ENCODE measurements at regions not wholly inside any gene's neighbourhood (a gene's known extent, or its start where the extent isn't known, plus 50 kb on each side); places are given as distances from the start of the nearest gene placed in this dataset.

DNA sequence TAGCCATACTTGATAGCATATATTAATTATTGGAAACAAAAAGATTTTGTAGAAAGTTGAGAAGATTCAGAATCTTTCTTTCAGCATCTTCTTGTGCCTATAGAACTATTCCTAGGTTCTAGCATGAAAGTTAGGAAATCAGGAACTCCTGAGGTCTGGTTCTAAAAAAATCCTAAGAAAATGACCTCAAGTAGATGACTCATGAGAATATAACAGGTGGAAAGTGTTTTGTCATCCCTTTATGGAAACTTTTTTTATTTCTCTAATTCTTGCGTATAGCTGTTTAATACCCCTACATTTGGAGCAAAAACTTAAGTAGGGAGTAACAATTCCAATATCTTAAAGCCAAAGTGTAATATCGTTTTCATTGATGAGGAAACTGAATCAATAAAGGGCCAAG is 574.1 kb downstream of the NR2F1-AS1 start:
- Histone ChIP-seq H3K36me3 (ENCODE audit: control insufficient read depth, low read length) (no peaks in the 10 kb centered on the region), H3K79me2 (ENCODE audit: control insufficient read depth, low read length) (no peaks in the 10 kb centered on the region), H3K4me3 (ENCODE audit: low read length) (no peak overlapping the region), H3K4me2 (ENCODE audit: low read length) (no peak overlapping the region), H3K9me2 (replicated peaks; ENCODE audit: control insufficient read depth, low read length) (no peaks in the 10 kb centered on the region), H3F3A (ENCODE audit: control insufficient read depth, insufficient read depth) (no peaks in the 10 kb centered on the region), H3K27ac (ENCODE audit: low read depth, low read length) (no peak overlapping the region), H4K20me1 (ENCODE audit: control insufficient read depth, insufficient read depth, low read depth, low read length) (no peaks in the 10 kb centered on the region), H3K4me1 (ENCODE audit: control insufficient read depth, low read length) (no peaks in the 10 kb centered on the region), H3K9me3 (ENCODE audit: control insufficient read depth, insufficient read depth, low read length) (no peaks in the 10 kb centered on the region), H3K27me3 (ENCODE audit: control insufficient read depth, low read length) (no peaks in the 10 kb centered on the region)
- TF ChIP-seq, protein P1, sequence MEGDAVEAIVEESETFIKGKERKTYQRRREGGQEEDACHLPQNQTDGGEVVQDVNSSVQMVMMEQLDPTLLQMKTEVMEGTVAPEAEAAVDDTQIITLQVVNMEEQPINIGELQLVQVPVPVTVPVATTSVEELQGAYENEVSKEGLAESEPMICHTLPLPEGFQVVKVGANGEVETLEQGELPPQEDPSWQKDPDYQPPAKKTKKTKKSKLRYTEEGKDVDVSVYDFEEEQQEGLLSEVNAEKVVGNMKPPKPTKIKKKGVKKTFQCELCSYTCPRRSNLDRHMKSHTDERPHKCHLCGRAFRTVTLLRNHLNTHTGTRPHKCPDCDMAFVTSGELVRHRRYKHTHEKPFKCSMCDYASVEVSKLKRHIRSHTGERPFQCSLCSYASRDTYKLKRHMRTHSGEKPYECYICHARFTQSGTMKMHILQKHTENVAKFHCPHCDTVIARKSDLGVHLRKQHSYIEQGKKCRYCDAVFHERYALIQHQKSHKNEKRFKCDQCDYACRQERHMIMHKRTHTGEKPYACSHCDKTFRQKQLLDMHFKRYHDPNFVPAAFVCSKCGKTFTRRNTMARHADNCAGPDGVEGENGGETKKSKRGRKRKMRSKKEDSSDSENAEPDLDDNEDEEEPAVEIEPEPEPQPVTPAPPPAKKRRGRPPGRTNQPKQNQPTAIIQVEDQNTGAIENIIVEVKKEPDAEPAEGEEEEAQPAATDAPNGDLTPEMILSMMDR (IDR thresholded peaks at IDR 0.05; ENCODE audit: low read depth, low read length, poor library complexity, severe bottlenecking), result no peak
- TF ChIP-seq EZH2phosphoT487 (IDR thresholded peaks at IDR 0.05; ENCODE audit: borderline replicate concordance, low read length), result no peak

DNA sequence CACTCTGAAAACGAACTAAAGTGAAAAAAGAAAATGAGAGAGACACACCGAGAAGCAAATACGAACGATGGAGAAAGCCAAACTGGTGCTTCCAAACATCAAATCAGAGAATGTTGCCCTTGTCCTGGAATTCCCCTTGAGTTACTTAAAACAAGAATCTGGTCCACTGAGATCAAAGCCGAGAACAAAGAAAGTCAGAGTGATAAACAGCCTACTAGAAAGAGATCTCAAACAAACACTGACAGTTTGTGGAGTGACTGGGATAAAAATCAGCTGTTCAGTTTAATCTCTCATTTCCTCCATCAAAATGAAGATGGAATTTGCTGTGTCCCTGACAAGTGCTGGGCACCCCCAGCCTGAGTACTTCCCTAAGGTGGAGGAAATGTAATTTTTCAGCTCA is 582.6 kb downstream of the NR2F1-AS1 start:
- TF ChIP-seq, protein P1 (IDR thresholded peaks at IDR 0.05; ENCODE audit: low read depth, low read length, poor library complexity, severe bottlenecking), result no peak
- no peak for TF ChIP-seq EZH2phosphoT487 (IDR thresholded peaks at IDR 0.05; ENCODE audit: borderline replicate concordance, low read length)
- H4K20me1 ChIP-seq (ENCODE audit: control insufficient read depth, insufficient read depth, low read depth, low read length), result no peaks in the 10 kb centered on the region
- H3K9me3 ChIP-seq (ENCODE audit: control insufficient read depth, insufficient read depth, low read length), result no peaks in the 10 kb centered on the region; the same call in 1 of the 2 replicates
- no peak overlapping the region for H3K4me2 ChIP-seq (ENCODE audit: low read length)
- H3F3A ChIP-seq (ENCODE audit: control insufficient read depth, insufficient read depth), result no peaks in the 10 kb centered on the region
- no peaks in the 10 kb centered on the region for H3K9me2 ChIP-seq (replicated peaks; ENCODE audit: control insufficient read depth, low read length)
- no peaks in the 10 kb centered on the region for H3K79me2 ChIP-seq (ENCODE audit: control insufficient read depth, low read length)
- H3K4me3 ChIP-seq (ENCODE audit: low read length), result no peak overlapping the region
- no peaks in the 10 kb centered on the region for H3K27me3 ChIP-seq (ENCODE audit: control insufficient read depth, low read length)
- H3K4me1 ChIP-seq (ENCODE audit: control insufficient read depth, low read length), result no peaks in the 10 kb centered on the region
- no peak overlapping the region for H3K27ac ChIP-seq (ENCODE audit: low read depth, low read length)
- H3K36me3 ChIP-seq (ENCODE audit: control insufficient read depth, low read length), result no peaks in the 10 kb centered on the region

DNA sequence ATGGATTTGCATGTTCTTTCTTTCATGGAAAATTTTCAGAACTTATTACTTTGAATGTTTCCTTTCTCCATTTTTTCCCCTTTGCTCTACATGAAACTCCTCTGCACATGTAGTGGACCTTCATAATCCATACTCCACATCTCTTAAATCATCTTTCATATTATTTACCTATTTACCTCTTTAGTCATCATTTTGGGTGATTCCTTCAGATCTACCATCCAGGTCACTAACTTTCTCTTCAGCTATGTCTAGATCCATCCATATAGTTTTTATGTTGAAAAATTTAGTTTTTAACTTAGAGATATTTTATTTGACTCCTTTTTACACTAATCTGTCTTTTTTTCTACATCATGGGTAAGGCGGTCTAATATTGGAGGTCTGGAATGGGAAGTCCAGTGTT is 586.6 kb downstream of the NR2F1-AS1 start:
- Histone ChIP-seq H3K4me1 (ENCODE audit: control insufficient read depth, low read length) (no peaks in the 10 kb centered on the region), H3K9me2 (replicated peaks; ENCODE audit: control insufficient read depth, low read length) (no peaks in the 10 kb centered on the region), H3K9me3 (ENCODE audit: control insufficient read depth, insufficient read depth, low read length) (no peaks in the 10 kb centered on the region), H3K27ac (ENCODE audit: low read depth, low read length) (no peak overlapping the region), H3K4me3 (ENCODE audit: low read length) (no peak overlapping the region), H4K20me1 (ENCODE audit: control insufficient read depth, insufficient read depth, low read depth, low read length) (no peaks in the 10 kb centered on the region), H3K27me3 (ENCODE audit: control insufficient read depth, low read length) (no peaks in the 10 kb centered on the region), H3K79me2 (ENCODE audit: control insufficient read depth, low read length) (no peaks in the 10 kb centered on the region), H3K4me2 (ENCODE audit: low read length) (no peak overlapping the region), H3K36me3 (ENCODE audit: control insufficient read depth, low read length) (no peaks in the 10 kb centered on the region), H3F3A (ENCODE audit: control insufficient read depth, insufficient read depth) (no peaks in the 10 kb centered on the region)
- TF ChIP-seq EZH2phosphoT487 (IDR thresholded peaks at IDR 0.05; ENCODE audit: borderline replicate concordance, low read length), result no peak
- TF ChIP-seq, protein P1 (IDR thresholded peaks at IDR 0.05; ENCODE audit: low read depth, low read length, poor library complexity, severe bottlenecking), result no peak

DNA sequence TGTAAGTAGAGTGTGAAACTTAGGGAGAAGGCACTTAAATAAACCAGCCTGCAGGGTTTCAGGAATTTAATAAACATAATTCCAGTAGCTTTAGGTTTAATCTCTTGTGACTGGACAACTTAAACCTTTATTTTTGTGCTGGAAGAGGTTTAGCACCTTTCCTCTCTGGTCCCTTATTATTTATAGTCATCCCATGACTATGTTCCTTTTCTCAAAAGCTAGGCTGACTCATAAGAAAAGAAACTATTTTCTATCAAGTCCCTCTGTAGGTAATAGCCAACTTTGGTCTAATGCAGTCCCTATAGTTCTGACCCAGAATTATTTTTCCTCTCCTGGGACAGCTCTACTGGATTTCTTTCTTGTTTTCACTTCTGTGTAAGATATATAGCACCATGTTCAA is 588.9 kb downstream of the NR2F1-AS1 start:
- Histone ChIP-seq H3K27me3 (ENCODE audit: control insufficient read depth, low read length) (no peaks in the 10 kb centered on the region), H3F3A (ENCODE audit: control insufficient read depth, insufficient read depth) (no peaks in the 10 kb centered on the region), H4K20me1 (ENCODE audit: control insufficient read depth, insufficient read depth, low read depth, low read length) (no peaks in the 10 kb centered on the region), H3K27ac (ENCODE audit: low read depth, low read length) (no peak overlapping the region), H3K4me1 (ENCODE audit: control insufficient read depth, low read length) (no peaks in the 10 kb centered on the region), H3K9me3 (ENCODE audit: control insufficient read depth, insufficient read depth, low read length) (no peaks in the 10 kb centered on the region), H3K9me2 (replicated peaks; ENCODE audit: control insufficient read depth, low read length) (no peaks in the 10 kb centered on the region), H3K4me2 (ENCODE audit: low read length) (no peak overlapping the region), H3K4me3 (ENCODE audit: low read length) (no peak overlapping the region), H3K79me2 (ENCODE audit: control insufficient read depth, low read length) (no peaks in the 10 kb centered on the region), H3K36me3 (ENCODE audit: control insufficient read depth, low read length) (no peaks in the 10 kb centered on the region)
- TF ChIP-seq, protein P1 (IDR thresholded peaks at IDR 0.05; ENCODE audit: low read depth, low read length, poor library complexity, severe bottlenecking), result no peak
- TF ChIP-seq EZH2phosphoT487 (IDR thresholded peaks at IDR 0.05; ENCODE audit: borderline replicate concordance, low read length), result no peak

All from DOHH2 (cell line).